Activated T-helper 17 cell treated with anti-CD3 and anti-CD28 coated beads, Interleukin-2, amount 50 U/mL, for 72 hours (primary cell): ENCODE measurements at regions not wholly inside any gene's neighbourhood (a gene's known extent, or its start where the extent isn't known, plus 50 kb on each side); places are given as distances from the start of the nearest gene placed in this dataset.

Source experiments
- ATAC-seq: fragments of 150-1000 bp; cut with Tn5 transposase; replicated peaks from 2 replicates; pipeline ENCODE4 v1.10.0; 2021; ENCODE audit warnings: mild to moderate bottlenecking, moderate library complexity
- H3K27ac Mint-ChIP-seq: one replicate; pipeline ENCODE4 v1.8.0; 2022; ENCODE audit warnings: mixed read lengths
- H3K27me3 Mint-ChIP-seq: one replicate; pipeline ENCODE4 v1.8.0; 2022; ENCODE audit warnings: mixed read lengths
- H3K36me3 Mint-ChIP-seq: one replicate; pipeline ENCODE4 v1.8.0; 2022; ENCODE audit warnings: low read depth, mild to moderate bottlenecking, mixed read lengths
- H3K4me1 Mint-ChIP-seq: one replicate; pipeline ENCODE4 v1.8.0; 2022; ENCODE audit warnings: mixed read lengths
- H3K4me3 Mint-ChIP-seq: one replicate; pipeline ENCODE4 v1.8.0; 2022; ENCODE audit warnings: mild to moderate bottlenecking, mixed read lengths
- H3K9me3 Mint-ChIP-seq: one replicate; pipeline ENCODE4 v1.8.0; 2022; ENCODE audit warnings: mixed read lengths

- no peaks in the 10 kb centered on the region for H3K9me3 Mint-ChIP-seq
- H3K27ac Mint-ChIP-seq, result no peak overlapping the region
- no peaks in the 10 kb centered on the region for H3K4me1 Mint-ChIP-seq
- H3K4me3 Mint-ChIP-seq, result no peak overlapping the region
- H3K27me3 Mint-ChIP-seq, result no peaks in the 10 kb centered on the region
- ATAC-seq, result peak; percentile 56
- H3K36me3 Mint-ChIP-seq, result no peaks in the 10 kb centered on the region
Measured at GRCh38 chr4:104418286-104418685, 76.4 kb downstream of the CXXC4 start.

- Mint-ChIP-seq H3K4me3 (no peak overlapping the region), H3K9me3 (no peaks in the 10 kb centered on the region), H3K27ac (no peak overlapping the region), H3K27me3 (no peaks in the 10 kb centered on the region), H3K36me3 (no peaks in the 10 kb centered on the region), H3K4me1 (no peaks in the 10 kb centered on the region)
- ATAC-seq, result no peak
Measured at GRCh38 chr4:104417357-104417882, 77.3 kb downstream of the CXXC4 start.

DNA sequence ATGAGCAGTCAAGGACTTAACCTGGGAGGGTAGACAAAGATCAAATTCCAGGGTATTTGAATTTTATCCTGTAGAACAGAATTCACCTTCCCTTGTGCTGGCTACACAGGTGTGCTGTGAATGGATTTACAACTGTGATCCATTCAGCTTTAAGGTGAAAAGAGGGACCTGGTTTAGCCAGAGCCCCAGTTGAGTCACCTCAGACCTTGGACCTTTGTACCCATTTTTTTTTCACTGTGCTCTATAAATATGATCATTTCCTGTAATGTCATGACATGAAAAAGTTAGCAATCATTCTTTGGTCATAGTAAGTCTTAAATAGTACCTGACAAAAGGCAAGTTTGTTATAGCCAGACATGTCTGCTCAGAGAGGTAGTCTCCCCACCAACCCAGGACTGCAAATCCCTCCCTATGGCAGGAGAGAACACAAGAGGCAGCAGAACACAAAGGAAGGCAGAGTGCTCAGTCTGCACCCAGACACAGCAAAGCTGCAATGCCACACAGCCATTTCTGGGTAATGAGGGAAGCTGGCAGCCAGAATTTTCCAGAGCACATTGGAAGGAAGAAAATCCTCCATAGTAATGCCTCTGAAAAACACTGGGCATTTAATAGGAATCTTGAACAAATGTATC lies 77.9 kb downstream of the CXXC4 start:
- H3K27ac Mint-ChIP-seq, result no peak overlapping the region
- peak; percentile 12 for ATAC-seq
- H3K9me3 Mint-ChIP-seq, result no peaks in the 10 kb centered on the region
- no peaks in the 10 kb centered on the region for H3K4me1 Mint-ChIP-seq
- H3K4me3 Mint-ChIP-seq, result no peak overlapping the region
- H3K27me3 Mint-ChIP-seq, result no peaks in the 10 kb centered on the region
- no peaks in the 10 kb centered on the region for H3K36me3 Mint-ChIP-seq

GRCh38 chr4:104413487-104413886 lies 81.2 kb downstream of the CXXC4 start:
- Mint-ChIP-seq H3K27ac (no peak overlapping the region), H3K4me1 (no peaks in the 10 kb centered on the region), H3K9me3 (no peaks in the 10 kb centered on the region), H3K4me3 (no peak overlapping the region), H3K27me3 (no peaks in the 10 kb centered on the region), H3K36me3 (no peaks in the 10 kb centered on the region)
- ATAC-seq, result no peak

DNA sequence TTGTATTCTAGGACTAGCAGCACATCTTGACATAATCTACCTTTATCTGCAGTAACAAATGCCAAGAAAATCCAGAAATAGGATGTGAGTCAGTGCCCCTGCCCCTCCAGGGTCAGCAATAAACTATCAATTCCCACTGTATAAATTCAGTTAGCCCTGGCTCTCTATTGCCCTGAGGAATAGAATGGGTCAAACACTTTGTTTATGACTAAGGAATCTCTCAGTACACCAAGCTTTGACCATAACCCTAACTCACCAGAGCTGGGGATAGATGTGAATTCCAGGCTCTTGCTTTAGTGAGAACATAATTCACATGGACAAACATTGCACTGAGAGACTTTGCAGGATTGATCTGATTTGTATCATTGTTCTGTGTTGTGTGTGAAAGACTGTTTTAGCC lies 82.3 kb downstream of the CXXC4 start:
- Mint-ChIP-seq H3K36me3 (no peaks in the 10 kb centered on the region), H3K4me1 (no peaks in the 10 kb centered on the region), H3K27ac (no peak overlapping the region), H3K9me3 (no peaks in the 10 kb centered on the region), H3K4me3 (no peak overlapping the region), H3K27me3 (no peaks in the 10 kb centered on the region)
- ATAC-seq, result no peak

DNA sequence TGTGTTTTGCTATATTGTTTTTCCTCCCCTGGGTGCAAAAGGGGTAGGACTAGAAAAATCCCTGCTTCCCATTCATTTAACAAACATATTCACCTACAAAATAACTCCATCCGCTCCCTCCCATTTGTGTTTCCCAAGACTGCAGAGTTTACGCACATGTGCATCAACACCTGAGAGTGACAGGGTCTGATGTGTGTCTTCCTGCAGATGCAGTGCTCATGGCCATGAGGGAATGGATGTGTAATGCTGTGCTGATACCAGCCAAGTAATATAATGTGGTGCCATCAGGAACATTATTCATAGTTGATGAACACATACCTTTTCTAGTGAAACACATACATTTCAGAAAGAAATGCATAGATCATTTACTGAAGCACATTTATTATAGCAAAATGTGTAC lies 83.2 kb downstream of the CXXC4 start:
- H3K4me3 Mint-ChIP-seq, result no peak overlapping the region
- H3K9me3 Mint-ChIP-seq, result no peaks in the 10 kb centered on the region
- H3K27me3 Mint-ChIP-seq, result no peaks in the 10 kb centered on the region
- H3K27ac Mint-ChIP-seq, result no peak overlapping the region
- H3K4me1 Mint-ChIP-seq, result no peaks in the 10 kb centered on the region
- H3K36me3 Mint-ChIP-seq, result no peaks in the 10 kb centered on the region
- ATAC-seq, result no peak

DNA sequence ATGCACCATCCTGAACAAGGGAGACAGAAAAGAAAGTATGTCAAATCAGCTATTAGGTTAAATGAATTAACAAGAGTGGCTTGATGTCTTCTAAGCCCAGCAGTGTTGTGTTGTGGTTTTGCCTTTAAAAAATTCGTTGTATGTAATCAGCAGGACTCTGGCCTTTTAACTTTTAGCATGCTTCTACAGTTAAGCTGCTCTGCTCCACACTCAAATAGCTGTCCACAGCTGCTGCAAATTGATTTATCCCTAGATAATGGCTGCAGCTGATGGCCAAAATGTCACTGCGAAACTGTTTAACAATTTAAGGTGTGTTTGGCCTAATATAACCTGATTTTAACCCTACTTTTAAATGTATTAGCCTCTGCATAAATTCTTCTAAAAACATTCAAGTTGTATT lies 85.8 kb downstream of the CXXC4 start:
- no peaks in the 10 kb centered on the region for H3K9me3 Mint-ChIP-seq
- no peaks in the 10 kb centered on the region for H3K4me1 Mint-ChIP-seq
- no peaks in the 10 kb centered on the region for H3K36me3 Mint-ChIP-seq
- ATAC-seq, result no peak
- no peaks in the 10 kb centered on the region for H3K27me3 Mint-ChIP-seq
- H3K27ac Mint-ChIP-seq, result no peak overlapping the region
- H3K4me3 Mint-ChIP-seq, result no peak overlapping the region

DNA sequence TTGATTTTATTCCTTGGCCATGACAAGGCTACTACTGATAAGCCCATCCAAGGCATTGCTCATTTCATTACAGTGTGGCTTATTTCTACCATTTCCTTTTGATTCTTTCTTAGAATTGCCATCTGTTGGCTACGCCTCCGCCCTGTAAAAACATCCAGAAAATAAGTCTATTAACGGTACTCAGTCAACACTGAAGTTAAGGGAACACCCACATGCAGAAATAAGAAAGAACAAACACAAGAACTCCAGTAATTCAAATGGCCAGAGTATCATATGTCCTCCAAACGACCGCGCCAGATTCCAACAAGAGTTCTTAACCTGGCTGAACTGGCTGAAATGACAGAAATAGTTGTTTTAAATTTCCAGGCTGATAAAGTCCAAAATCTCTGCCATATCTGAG lies 90.3 kb downstream of the CXXC4 start:
- Mint-ChIP-seq H3K9me3 (no peaks in the 10 kb centered on the region), H3K4me1 (no peaks in the 10 kb centered on the region), H3K27ac (no peak overlapping the region), H3K36me3 (no peaks in the 10 kb centered on the region), H3K27me3 (no peaks in the 10 kb centered on the region), H3K4me3 (no peak overlapping the region)
- no peak for ATAC-seq

GRCh38 chr4:104395168-104395614 lies 99.5 kb downstream of the CXXC4 start:
- Mint-ChIP-seq H3K9me3 (no peaks in the 10 kb centered on the region), H3K36me3 (no peaks in the 10 kb centered on the region), H3K27me3 (peaks cover 3% of the 10 kb centered on the region), H3K4me3 (no peak overlapping the region), H3K27ac (no peak overlapping the region), H3K4me1 (no peaks in the 10 kb centered on the region)
- no peak for ATAC-seq

DNA sequence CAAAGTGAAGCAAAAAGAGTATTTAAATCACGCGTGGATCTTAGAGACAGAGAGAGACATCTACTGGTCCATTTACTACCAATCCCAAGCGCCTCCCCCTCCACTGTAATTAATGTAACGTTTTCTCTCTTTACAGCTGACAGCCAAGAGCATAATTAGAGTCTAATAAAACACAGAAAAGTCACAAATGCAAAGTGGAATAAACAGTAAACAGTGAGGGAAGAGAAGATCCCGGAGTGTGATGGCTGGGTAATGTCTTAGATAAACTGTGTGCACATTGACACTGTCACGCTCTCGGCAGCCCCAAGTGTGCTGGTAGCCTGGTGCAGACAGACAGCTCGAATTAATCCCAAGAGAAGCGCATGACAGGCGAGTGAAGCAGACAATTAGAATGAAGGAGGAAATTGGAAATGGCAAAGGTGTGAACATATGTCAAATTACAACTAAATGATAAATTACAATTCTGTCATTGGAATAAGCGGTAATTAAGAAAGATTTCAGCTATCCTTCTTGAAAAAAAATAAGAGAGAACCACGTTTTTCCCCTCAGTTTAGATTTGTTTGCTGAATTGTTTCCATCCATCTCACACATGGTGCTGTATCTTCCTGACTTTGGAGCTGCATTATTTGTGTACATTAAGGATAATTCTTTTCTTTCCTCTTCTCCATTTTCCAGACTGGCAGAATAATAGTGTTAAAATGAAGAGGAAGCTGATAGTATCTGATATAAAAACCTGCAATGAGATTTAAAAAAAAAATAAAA lies 100.1 kb downstream of the CXXC4 start:
- Mint-ChIP-seq H3K9me3 (no peaks in the 10 kb centered on the region), H3K4me1 (no peaks in the 10 kb centered on the region), H3K27ac (no peak overlapping the region), H3K36me3 (no peaks in the 10 kb centered on the region), H3K4me3 (no peak overlapping the region), H3K27me3 (peaks cover 3% of the 10 kb centered on the region)
- no peak for ATAC-seq

DNA sequence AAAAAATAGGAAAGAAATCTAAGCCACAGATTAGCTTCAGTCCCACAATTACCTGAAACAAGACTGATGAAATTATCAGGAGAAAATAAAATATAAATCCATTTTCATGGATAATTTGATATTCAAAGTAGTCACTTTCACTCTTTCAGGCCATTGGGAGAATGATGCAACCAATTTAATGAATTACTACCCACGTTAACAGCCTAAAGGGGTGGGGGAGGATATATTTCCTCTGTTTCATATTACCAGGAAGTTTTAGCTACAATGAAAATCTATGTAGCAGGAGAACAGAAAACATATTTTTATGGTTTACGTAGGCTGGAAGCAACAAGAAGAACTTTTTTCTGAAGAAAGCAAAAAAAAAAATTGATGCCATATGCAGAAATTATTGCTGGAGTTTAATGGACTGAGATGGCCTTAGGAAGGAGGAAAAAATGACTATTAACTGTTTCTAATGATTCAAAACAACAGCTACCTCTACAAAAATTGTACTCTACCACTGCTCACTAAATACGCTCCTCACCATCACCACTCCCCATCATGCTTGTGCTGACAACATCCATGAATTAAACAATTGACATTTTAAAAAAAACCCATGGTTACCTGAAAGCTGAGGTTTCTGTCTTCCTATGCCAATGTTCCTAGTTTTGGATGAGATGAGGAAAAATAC lies 100.9 kb downstream of the CXXC4 start:
- no peak overlapping the region for H3K27ac Mint-ChIP-seq
- H3K4me3 Mint-ChIP-seq, result no peak overlapping the region
- no peaks in the 10 kb centered on the region for H3K9me3 Mint-ChIP-seq
- ATAC-seq, result no peak
- no peaks in the 10 kb centered on the region for H3K4me1 Mint-ChIP-seq
- peaks cover 3% of the 10 kb centered on the region for H3K27me3 Mint-ChIP-seq
- no peaks in the 10 kb centered on the region for H3K36me3 Mint-ChIP-seq

DNA sequence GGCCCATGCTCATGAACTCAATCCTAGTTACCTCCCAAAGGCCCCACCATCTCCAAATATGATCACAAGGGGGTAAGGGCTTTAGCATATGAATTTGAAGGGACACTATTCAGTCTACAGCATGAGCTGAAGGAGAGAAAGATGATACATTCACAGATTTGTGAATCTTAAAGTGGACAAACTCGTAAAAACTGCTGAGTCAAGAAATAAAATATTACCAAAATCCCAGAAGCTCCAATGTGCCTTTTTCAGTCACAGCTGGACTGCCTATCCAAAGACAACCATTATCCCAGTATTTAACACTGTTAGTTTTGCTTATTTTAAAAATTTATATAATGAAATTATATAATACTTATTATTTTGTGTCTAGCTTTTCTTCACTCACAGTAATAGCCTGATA lies 109.0 kb downstream of the CXXC4 start:
- Mint-ChIP-seq H3K9me3 (no peaks in the 10 kb centered on the region), H3K36me3 (no peaks in the 10 kb centered on the region), H3K4me3 (no peak overlapping the region), H3K27me3 (no peaks in the 10 kb centered on the region), H3K4me1 (peaks cover 4% of the 10 kb centered on the region), H3K27ac (no peak overlapping the region)
- no peak for ATAC-seq

GRCh38 chr4:104382961-104383360 lies 111.7 kb downstream of the CXXC4 start:
- peaks cover 4% of the 10 kb centered on the region for H3K4me1 Mint-ChIP-seq
- ATAC-seq, result no peak
- H3K9me3 Mint-ChIP-seq, result no peaks in the 10 kb centered on the region
- H3K4me3 Mint-ChIP-seq, result no peak overlapping the region
- no peaks in the 10 kb centered on the region for H3K36me3 Mint-ChIP-seq
- H3K27me3 Mint-ChIP-seq, result no peaks in the 10 kb centered on the region
- no peak overlapping the region for H3K27ac Mint-ChIP-seq

DNA sequence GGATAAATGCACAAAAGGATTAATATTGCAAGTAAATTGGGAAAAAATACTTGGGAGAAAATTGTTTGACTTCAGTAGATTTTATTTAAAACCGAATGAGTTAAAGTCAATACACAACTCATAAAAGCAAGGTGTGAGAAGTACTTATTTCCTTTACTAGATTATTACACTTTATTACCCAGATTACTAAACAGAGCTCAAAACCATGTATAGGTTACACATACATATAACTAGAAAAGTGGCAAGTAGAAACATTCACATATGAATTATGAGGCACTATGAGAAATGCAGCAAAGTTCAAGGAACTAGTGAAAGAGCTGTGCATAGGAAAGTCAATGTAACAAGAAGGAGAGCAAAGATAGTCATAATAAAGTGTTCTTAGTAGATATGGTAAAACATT lies 113.0 kb downstream of the CXXC4 start:
- no peaks in the 10 kb centered on the region for H3K27me3 Mint-ChIP-seq
- no peaks in the 10 kb centered on the region for H3K36me3 Mint-ChIP-seq
- no peak for ATAC-seq
- peaks cover 4% of the 10 kb centered on the region for H3K4me1 Mint-ChIP-seq
- H3K4me3 Mint-ChIP-seq, result no peak overlapping the region
- H3K9me3 Mint-ChIP-seq, result no peaks in the 10 kb centered on the region
- H3K27ac Mint-ChIP-seq, result no peak overlapping the region

DNA sequence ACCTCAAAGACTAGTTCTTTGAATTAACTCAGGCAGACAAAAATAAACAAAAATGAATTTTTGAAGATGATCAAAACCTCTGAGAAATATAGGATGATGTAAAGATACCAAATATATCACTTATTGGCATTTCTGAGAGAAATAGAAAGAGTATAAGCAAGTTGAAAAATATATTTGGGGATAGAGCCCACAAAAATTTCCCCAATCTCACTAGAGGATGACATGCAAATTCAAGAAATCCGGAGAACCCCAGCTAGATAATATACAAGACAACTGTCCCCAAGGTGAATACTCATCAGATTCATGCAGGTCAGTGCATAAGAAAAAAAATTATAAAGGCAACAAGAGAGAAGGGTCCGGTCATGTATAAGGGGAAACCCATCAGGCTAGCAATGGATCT lies 129.1 kb downstream of the CXXC4 start:
- Mint-ChIP-seq H3K4me1 (no peaks in the 10 kb centered on the region), H3K27ac (no peak overlapping the region), H3K27me3 (no peaks in the 10 kb centered on the region), H3K4me3 (no peak overlapping the region), H3K36me3 (no peaks in the 10 kb centered on the region), H3K9me3 (peaks cover 3% of the 10 kb centered on the region)
- ATAC-seq, result no peak
